GM18519 (cell line): ENCODE measurements at regions not wholly inside any gene's neighbourhood (a gene's known extent, or its start where the extent isn't known, plus 50 kb on each side); places are given as distances from the start of the nearest gene placed in this dataset.
"Not testable (repeated sequence)": the region's sequence is repeated elsewhere in the genome, so short reads cannot be mapped to it uniquely, and the experiment has no call there.

ENCODE experiments used
- ATAC-seq: cut with Tn5 transposase; IDR thresholded peaks from one replicate; pipeline ENCODE4 v1.9.1; 2021; ENCODE audit warnings: mild to moderate bottlenecking, moderate library complexity; ENCODE audit not compliant: unreplicated experiment, low FRiP score

DNA sequence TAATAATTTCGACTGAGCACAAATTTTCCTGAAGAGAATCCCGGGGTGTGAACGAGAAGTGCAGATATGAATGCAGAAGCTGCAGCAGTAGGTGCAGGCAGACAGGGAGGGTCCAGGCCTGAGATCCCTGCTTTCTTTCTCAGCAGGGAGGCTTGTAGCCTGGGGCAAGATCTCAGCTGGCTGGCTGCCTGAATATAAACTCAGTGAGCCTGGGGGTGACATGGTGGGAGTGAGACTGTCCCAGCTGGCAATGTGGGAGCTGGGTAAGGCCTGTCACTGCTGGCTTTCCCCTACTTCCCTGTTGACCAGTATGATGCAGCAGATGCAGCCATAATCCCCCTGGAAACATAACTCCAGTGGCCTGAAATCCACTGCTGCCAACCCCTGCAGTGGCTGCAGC, 325.2 kb downstream of the CETN3 start:
- ATAC-seq = no peak

DNA sequence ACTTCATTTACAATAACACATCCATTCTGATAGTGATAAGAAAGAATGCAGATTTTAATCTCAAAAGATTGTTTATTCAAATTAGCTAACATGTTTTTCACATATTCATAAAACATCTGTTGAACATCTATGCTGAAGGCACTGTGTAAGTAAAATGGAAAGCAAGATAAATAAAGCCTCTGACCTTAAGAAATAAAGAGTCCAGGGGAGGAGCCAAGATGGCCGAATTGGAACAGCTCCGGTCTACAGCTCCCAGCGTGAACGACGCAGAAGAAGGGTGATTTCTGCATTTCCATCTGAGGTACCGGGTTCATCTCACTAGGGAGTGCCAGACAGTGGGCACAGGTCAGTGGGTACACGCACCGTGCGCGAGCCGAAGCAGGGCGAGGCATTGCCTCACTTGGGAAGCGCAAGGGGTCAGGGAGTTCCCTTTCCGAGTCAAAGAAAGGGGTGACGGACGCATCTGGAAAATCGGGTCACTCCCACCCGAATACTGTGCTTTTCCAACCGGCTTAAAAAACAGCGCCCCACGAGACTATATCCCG, 336.5 kb downstream of the CETN3 start:
- not testable (repeated sequence) for ATAC-seq

DNA sequence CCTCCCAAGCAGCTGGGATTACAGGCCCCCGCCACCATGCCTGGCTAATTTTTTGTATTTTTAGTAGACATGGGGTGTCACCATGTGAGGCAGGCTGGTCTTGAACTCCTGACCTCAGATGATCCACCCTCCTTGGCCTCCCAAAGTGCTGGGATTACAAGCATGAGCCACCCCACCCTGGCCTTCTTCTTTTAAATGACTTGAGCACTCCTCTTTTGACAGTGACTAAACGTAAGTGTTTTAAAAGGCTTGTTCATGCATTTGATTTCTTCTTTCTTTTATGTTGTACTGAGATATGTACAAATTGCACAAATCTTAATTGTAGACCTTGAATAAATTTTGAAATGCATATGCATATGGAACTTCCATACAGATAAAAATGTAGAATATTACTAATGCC, 337.9 kb downstream of the CETN3 start:
- ATAC-seq = no peak

DNA sequence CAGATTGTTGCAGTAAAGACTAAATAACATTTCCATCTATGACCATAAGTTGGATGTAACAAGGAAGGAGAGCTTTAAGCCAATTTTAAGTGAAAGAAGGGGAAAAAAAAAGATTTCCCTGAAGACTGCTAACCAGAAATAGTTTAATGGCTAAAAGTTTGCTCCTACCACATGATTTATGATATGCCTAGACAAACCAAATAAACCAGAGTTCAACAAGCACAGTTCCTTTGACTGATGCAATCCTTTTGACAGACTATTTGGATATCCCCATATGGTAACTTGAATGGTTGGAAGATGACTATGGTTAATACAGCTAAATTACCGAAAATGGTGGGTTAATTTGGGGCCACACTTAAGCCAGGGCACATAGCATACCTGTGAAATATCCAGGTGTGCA, 338.5 kb downstream of the CETN3 start:
- ATAC-seq = no peak

DNA sequence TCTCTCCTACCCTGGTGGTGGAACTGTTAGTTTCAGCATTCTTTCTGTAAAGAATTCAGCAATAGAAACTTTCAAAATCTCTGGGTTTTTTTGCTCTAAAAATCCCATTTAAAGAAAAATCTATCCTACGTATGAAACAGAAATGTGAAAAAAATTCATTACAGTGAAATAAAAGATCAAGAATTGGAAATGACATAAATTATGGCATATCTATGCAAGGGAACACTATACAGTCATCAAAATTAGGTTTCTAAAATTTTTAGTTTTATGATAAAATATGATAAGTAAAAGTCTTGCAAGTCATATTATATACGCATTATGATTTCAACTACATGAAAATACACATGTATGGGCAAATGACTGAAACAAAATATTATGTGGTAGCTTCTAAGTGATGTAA, 342.6 kb downstream of the CETN3 start:
- no peak for ATAC-seq

DNA sequence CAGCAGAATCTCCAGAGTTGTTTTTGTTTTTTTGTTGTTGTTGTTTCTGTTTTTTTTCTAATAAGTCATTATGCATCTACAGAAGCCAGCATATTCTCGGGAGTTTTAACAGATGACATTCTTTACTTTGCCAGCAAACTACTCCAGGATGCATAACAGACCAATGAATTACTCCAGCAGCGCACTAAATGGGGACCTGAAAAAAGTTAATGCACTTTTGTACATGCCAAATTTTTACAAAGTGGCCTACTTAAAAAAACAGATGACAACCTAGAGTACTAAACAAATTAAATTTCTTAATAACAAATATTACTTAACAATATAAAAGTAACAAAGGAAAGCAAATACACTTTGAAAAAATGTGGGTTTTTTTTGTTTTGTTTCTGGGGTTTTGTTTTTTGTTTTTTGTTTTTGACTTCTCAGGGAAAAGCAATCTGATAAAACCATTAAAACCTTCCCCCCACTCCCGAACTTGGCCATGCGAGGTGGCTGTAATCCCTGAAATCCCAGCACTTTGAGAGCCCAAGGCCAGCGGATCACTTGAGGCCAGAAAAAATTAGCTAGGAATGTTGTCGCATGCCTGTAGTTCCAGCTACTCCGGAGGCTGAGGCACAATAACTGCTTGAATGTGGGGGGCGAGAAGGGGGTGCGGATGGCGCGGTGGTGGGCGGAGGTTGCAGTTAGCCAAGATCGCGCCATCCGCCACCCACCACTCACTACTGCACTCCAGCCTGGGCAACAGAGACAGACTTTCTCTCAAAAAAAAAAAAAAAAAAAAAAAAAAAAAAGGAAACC, 352.4 kb downstream of the CETN3 start:
- no peak for ATAC-seq

DNA sequence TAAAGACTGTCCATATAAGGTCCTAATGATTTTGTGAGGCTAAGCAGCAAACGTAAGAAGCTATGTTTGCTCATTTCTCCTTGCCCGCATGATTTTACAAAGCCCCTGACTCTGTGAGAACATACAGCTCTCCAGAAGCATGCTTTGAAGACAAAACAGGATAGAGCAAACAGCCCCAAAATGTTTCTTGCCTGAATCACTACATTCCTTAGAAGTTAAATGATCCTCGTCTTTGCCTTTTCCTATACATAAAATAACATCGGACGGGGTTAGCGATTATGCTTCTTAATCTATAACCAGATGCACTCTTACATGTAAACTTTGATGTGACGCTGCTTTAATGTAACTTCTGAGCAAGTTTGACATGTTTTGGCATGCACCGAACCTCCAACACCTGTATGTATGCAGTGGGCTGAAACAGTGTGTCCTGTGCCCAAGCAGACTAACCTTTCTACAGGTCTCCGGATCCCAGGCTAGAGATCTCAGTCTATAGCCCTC, 353.7 kb downstream of the CETN3 start:
- ATAC-seq = no peak

DNA sequence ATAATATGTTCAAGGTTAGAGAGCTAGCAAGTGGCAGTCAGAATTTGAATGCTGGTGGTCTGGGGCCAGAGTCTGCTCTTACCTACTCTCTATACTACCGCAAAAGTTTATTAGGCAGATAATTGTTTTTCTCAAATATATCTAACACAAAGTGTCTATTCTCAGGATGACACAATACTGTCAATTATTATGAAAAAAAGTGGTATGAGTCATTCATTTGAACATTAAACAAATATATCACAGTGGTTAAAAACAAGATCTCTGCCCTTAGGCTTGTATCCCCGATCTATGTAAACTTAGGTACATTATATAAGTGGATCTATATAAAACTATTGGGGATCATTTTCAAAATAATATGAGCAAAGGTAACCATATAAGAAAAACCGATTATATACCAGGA, 354.9 kb downstream of the CETN3 start:
- ATAC-seq = no peak

DNA sequence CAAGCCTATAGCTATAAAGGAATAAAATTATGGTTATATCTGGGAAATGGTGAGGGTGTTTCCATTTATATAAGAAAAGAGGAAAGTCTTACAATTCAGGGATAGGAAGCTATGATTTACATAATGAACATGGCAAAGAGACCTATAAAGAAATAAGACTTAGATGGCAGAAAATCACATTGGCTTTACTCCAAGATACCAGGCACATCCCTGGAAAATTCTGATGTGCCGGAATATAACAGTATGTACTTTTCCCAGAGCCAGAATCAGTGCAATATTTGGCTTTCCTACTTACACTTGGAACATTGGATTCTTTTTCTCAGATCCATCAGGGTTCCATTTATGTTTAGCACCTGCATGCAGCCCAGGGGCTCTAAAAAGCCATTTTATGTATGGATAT, 357.8 kb downstream of the CETN3 start:
- ATAC-seq = no peak

DNA sequence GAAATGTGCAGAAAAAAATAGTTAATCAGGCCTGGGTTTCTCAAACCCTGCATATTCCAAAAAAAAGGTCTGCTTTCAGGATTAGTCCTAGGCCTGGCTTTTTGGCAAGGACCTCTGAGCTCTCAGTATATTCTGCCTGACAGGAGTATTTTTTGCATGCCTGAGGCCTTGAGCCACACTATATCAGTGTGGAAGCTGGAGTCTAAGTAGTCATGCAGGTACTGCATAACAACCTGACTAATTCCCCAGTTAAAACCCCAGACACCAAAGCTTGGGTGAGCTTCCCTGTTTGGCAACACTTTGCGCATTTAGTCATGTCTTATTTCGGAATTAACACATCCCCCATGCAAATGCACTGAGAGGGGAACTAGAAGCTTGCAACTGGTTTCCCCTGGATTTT, 359.5 kb downstream of the CETN3 start:
- ATAC-seq = no peak

DNA sequence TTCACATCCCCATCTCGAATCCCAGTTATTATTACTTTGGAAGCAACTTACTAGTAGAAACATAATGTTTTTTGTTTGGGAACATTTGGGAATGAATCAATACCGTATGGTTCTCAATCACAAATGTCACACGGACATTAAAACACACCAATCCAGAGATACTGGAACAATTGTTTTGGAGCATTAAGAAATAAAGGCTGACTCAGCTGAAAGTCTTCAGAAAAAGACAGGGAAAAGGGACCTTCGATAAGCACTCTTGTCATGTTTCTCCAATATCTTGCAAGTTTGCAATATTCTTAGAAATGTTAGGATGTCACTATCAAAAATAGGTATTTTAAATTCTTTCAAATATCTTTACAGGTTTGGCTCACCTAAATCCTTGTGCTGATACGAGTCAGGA, 362.4 kb downstream of the CETN3 start:
- no peak for ATAC-seq

DNA sequence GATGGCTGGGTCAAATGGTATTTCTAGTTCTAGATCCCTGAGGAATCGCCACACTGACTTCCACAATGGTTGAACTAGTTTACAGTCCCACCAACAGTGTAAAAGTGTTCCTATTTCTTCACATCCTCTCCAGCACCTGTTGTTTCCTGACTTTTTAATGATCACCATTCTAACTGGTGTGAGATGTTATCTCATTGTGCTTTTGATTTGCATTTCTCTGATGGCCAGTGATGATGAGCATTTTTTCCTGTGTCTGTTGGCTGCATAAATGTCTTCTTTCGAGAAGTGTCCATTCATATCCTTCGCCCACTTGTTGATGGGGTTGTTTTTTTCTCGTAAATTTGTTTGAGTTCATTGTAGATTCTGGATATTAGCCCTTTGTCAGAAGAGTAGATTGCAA, 369.5 kb downstream of the CETN3 start:
- not testable (repeated sequence) for ATAC-seq

DNA sequence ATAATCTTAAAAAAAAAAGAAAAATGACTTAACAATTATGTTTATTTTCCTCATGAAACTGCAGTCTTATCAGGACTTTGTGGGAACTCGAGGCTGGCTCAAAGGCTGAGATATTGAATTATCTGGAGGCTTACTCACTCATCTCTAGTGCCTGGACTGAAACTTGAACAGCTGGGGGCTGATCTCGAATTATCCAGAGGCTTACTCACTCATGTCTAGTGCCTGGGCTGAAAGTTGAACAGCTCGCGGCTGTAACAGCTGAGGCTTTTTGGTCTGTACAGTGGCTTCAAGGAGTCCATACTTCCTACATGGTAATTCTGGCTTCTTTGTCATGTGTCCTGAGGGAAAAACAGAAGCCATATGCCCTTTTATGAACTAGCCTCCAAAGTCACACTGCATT, 371.9 kb downstream of the CETN3 start:
- no peak for ATAC-seq

DNA sequence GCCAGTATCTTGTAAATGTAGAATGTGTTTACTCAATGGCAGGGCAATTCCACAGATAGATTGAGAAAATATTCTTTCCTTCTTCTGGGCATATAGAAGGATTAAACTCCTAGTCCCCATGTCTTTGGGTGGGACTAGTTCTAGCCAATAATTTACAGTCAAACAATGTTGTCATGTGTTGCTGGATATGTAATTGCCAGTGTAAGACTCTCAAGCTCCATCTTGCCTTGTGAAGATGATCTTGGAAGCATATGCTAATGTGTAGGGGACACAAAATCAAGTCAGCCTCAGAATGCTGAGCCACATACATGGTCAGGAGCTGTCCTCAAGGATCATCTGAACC, 386.9 kb downstream of the CETN3 start:
- no peak for ATAC-seq

DNA sequence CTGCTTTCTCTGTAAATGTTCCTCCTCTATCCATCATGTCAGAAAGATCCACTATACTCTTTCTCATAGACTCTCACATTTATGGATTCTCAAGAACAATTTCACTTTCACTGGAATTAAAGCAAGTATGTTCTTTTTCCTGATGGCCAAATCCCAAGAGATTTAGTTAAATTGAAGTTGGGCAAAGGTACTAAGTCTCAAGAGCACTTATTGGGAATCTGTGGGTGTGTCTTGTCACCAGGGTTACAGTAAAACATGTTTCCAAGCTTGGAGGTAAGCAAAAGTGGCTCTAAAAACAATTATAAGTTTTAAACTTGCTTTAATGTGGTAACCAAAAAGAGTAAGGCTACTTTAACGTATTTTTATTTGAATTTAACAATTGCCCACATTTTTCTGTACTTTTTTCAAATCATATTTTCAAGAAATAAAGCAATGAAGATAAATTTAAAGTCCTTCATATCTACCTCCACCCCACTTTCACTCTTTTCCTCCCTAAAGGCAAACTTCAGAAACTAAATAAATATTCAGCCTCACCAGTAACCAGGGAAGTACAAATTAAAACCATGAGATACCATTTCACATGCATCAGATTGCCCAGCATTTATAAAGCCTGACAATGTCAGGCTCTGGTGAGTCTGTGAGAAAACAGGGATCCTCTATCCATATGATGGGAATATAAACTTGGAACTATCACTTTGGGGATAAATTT, 387.4 kb downstream of the CETN3 start:
- ATAC-seq = no peak

DNA sequence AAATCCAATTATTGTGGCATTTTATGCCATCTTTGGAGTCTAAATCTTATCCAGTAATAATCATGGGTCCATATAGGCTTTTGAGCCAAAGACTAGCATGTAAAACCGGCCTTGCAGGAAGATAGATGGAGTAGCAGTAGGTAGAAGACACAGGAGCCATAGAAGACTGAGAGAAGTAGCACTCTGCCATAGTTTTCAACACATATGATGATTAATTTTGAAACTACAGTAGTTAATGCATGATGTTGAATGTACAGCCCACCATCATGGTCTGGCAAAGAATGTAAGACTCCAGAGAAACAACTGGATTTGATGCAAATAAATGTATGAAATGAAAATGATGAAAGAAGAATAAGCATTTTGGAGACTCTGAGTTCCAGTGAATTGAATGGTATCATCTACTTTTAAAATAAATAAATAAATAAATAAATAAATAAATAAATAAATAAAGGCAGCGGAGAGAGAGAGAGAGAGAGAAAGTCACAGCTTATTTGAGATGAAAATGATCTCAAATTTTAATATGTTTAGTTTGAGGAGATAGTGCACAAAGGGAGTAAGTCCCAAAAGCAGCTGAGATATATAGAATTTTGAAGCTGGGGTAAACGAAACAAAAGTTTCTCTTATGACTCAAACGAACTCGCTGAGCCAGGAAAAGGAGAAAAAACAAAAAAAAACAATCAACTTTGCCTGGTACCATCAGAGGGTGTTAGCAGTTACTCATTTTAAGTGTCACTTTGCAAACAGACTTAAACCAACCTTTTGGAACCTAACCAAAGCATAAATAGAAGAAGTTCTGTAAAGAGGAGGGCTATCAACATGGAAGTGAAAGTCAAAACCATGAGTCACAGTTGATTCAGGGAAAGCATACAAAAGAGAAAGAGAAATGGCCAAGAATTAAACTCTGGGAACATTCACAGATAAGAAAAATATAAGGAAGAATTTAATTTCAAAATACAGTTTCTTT, 388.7 kb downstream of the CETN3 start:
- ATAC-seq = peak; percentile 96

DNA sequence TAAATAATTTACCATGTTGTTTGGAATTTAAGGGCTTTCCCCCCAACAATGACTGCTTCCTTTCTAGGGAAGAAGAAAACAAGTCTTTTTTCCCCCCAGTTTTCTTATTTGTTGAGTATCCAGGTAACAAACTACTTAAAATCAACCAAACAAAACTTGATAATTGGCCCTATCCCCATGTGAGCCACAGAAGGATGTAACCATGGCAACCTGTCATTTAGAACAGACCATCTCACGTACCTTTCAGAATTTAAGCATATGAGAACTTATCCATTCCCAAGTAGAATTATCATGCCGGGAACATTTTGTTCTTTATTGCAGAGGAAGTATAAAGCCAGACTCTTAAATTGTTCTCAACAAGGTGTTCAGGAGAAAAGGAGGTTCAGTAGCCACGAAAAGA, 392.3 kb downstream of the CETN3 start:
- ATAC-seq = no peak

DNA sequence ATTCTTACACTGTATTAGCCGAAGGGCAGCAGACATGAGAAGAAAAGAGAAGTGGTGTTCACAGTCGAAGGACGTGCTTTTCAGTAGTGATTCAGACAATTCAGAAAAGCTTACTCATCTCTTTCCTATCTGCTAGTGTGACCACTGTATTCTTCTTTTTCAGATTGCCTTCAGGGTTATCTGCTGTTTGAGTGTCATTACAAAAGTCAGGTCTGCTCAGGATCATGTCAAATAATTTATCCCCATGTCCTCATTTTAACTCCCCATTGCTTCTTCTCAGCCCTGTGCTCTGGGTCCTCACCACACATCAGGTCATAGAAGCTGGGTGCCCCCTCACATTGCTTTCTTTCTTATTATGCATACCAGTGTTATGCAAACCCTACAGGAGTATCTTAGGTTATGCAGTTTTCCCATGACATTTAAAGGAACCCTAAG, 394.0 kb downstream of the CETN3 start:
- peak; percentile 93 for ATAC-seq

DNA sequence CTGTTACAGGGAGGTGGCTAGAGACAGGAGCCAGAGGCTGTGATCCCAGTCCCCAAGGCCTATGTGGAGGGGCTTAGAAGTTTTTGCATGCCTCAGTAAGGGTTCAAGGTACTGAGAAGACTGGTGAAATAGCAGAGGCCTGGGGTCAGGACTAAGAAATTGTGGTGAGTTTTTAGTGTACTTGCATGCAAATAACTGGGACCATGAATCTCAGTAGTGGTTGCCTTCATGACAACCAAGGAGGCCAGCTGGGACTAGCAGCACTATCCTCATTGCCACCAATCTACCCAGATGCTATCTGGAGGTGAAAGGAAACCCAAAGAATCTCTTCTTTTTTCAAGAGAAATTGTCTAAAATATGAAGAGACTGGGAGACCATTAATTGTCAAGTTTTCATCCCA, 395.1 kb downstream of the CETN3 start:
- peak; percentile 62 for ATAC-seq

DNA sequence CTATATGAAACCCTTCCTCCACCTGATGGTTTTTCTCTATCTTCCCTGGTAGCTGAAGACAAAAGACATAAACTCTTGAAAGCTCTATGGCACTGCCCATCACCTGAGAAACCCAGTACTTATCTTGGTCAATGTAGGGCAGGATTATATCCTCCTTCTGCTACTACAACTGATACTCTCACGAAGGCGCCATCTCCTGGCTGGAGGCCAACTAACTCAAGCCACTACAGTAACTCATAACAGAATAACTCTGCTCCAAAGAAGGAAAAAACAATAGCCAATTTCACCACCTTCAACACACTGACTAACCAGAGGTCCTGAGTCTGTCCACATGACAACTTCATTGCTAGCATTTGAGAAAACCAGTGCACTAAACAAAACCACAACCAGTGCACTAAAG, 409.2 kb downstream of the CETN3 start:
- no peak for ATAC-seq
